ENCODE measurements at regions not wholly inside any gene's neighbourhood (a gene's known extent, or its start where the extent isn't known, plus 50 kb on each side); places are given as distances from the start of the nearest gene placed in this dataset.
A peak's percentile ranks its signal among the peaks of the same experiment; 100 is the strongest.

- no peak for TF ChIP-seq CTCF (IDR thresholded peaks at IDR 0.05)
- Histone ChIP-seq H3K27ac (no peak overlapping the region), H3K27me3 (ENCODE audit: low read depth) (no peaks in the 10 kb centered on the region), H3K4me1 (no peaks in the 10 kb centered on the region), H3K4me3 (no peak overlapping the region), H3K36me3 (no peaks in the 10 kb centered on the region), H3K9me3 (no peaks in the 10 kb centered on the region)
- ATAC-seq (no peak), DNase-seq (no peak)
- intact Hi-C loops (cut with DNase I), result no loop called here
Observed at GRCh38 chr13:107035778-107036177, 467.8 kb upstream of the ARGLU1 start.

DNA sequence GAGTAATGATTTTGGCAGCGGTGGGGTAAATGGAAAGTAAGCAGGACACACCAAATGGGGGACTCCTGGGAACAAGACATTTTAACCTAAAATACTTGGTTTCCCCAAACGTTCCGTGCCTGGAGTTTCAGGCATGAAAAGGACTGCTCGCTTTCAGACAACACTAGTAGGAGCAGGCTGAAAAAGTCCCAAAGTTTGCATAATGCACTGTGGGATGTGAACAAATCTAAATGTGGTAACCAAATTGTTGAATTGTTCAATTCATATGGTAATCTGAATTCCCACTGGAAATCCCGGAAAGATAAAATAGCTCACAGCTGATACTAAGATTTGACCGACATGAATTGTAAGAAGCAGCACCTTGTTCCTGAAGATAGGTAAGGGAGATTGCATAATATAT, 467.2 kb upstream of the ARGLU1 start:
- H3K36me3 ChIP-seq, result no peaks in the 10 kb centered on the region
- H3K4me3 ChIP-seq, result no peak overlapping the region
- no peak for TF ChIP-seq CTCF (IDR thresholded peaks at IDR 0.05)
- no peak for DNase-seq
- no peak overlapping the region for H3K27ac ChIP-seq
- no peak for ATAC-seq
- no peaks in the 10 kb centered on the region for H3K4me1 ChIP-seq
- no peaks in the 10 kb centered on the region for H3K27me3 ChIP-seq (ENCODE audit: low read depth)
- intact Hi-C loops (cut with DNase I), result no loop called here
- no peaks in the 10 kb centered on the region for H3K9me3 ChIP-seq

DNA sequence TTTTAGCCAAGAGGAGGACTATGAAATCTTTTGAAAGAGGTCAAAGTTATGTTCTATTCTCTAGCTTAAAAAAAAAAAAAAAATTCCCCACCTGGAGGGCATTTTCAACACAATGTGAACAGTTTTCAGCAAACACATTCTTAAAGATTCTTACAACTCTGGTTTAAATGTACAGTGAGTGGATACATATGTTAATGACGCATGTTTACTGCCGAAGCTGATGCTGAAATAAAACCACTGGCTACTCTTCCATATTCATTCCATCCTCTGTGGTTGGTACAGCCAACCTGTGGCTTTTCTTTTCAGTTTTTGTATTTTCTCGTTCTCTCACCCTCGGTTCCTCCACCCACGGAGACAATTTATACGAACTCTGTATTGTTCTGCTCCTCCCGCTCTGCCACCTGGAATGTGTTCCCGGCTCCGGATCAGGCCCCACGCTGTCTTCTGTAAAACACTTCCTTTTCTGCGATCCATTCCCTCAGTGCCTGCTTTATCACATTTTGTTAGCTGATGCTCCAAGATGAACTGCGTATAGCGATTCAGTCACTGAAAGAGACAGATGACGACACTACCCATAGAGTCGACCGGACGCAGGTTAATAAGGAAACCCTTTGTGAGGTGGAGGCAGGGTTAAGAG, 466.4 kb upstream of the ARGLU1 start:
- no peak for ATAC-seq
- TF ChIP-seq CTCF (IDR thresholded peaks at IDR 0.05), result no peak
- intact Hi-C loops (cut with DNase I), result no loop called here

GRCh38 chr13:107031716-107032115, 463.8 kb upstream of the ARGLU1 start:
- H3K4me3 ChIP-seq, result no peak overlapping the region
- no peaks in the 10 kb centered on the region for H3K9me3 ChIP-seq
- H3K4me1 ChIP-seq, result no peaks in the 10 kb centered on the region
- ATAC-seq (no peak), DNase-seq (no peak)
- TF ChIP-seq CTCF (IDR thresholded peaks at IDR 0.05), result no peak
- no peaks in the 10 kb centered on the region for H3K36me3 ChIP-seq
- no peak overlapping the region for H3K27ac ChIP-seq
- no peaks in the 10 kb centered on the region for H3K27me3 ChIP-seq (ENCODE audit: low read depth)
- intact Hi-C loops (cut with DNase I), result no loop called here

More for the DNA sequence above, 466.4 kb upstream of the ARGLU1 start:
- Histone ChIP-seq H3K27ac (no peak overlapping the region), H3K9me3 (no peaks in the 10 kb centered on the region), H3K36me3 (no peaks in the 10 kb centered on the region), H3K4me1 (no peaks in the 10 kb centered on the region), H3K27me3 (ENCODE audit: low read depth) (no peaks in the 10 kb centered on the region), H3K4me3 (no peak overlapping the region)
- no peak for DNase-seq

- no peaks in the 10 kb centered on the region for H3K4me1 ChIP-seq
- no peaks in the 10 kb centered on the region for H3K9me3 ChIP-seq
- no peak overlapping the region for H3K4me3 ChIP-seq
- H3K27me3 ChIP-seq (ENCODE audit: low read depth), result no peaks in the 10 kb centered on the region
- TF ChIP-seq CTCF (IDR thresholded peaks at IDR 0.05), result no peak
- H3K27ac ChIP-seq, result no peak overlapping the region
- ATAC-seq (peak in 1 of 2 donors; percentile 28), DNase-seq (no peak)
- H3K36me3 ChIP-seq, result no peaks in the 10 kb centered on the region
- intact Hi-C loops (cut with DNase I), result no loop called here
Observed at GRCh38 chr13:107028751-107029150, 460.8 kb upstream of the ARGLU1 start.

Data from lower lobe of right lung (tissue), 2 donors.